ENCODE measurements at regions not wholly inside any gene's neighbourhood (a gene's known extent, or its start where the extent isn't known, plus 50 kb on each side); places are given as distances from the start of the nearest gene placed in this dataset.
"Not testable (repeated sequence)": the region's sequence is repeated elsewhere in the genome, so short reads cannot be mapped to it uniquely, and the experiment has no call there.

GRCh38 chr2:91742973-91743490, 3051.6 kb downstream of the RPIA start:
- TF ChIP-seq CTCF, POLR2A (IDR thresholded peaks at IDR 0.05): not testable (repeated sequence)

All from testis (tissue), 2 donors.